Gastroesophageal sphincter (tissue), 3 donors: ENCODE measurements at regions not wholly inside any gene's neighbourhood (a gene's known extent, or its start where the extent isn't known, plus 50 kb on each side); places are given as distances from the start of the nearest gene placed in this dataset.

Experiments used
- POLR2AphosphoS5 ChIP-seq: sonication (generic); formaldehyde crosslinking; IDR thresholded peaks from one replicate; pipeline ENCODE4 v1.6.1; 2017; ENCODE audit warnings: antibody characterized with exemption
- TF ChIP-seq, protein P1 (sequence below), 4 experiments: fragments of 200-600 bp in 2 of 4; fragments of 450-650 bp in 2 of 4; sonication (generic) in 1 of 4; IDR thresholded peaks; one replicate each; pipeline ENCODE4 v1.5.1; 2017 to 2019; ENCODE audit warnings: antibody characterized with exemption in 4 of 4, mild to moderate bottlenecking in 2 of 4, moderate library complexity in 2 of 4

- TF ChIP-seq, protein P1, sequence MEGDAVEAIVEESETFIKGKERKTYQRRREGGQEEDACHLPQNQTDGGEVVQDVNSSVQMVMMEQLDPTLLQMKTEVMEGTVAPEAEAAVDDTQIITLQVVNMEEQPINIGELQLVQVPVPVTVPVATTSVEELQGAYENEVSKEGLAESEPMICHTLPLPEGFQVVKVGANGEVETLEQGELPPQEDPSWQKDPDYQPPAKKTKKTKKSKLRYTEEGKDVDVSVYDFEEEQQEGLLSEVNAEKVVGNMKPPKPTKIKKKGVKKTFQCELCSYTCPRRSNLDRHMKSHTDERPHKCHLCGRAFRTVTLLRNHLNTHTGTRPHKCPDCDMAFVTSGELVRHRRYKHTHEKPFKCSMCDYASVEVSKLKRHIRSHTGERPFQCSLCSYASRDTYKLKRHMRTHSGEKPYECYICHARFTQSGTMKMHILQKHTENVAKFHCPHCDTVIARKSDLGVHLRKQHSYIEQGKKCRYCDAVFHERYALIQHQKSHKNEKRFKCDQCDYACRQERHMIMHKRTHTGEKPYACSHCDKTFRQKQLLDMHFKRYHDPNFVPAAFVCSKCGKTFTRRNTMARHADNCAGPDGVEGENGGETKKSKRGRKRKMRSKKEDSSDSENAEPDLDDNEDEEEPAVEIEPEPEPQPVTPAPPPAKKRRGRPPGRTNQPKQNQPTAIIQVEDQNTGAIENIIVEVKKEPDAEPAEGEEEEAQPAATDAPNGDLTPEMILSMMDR (IDR thresholded peaks at IDR 0.05) = no peak
- TF ChIP-seq POLR2AphosphoS5 = no peak
These were observed 246.1 kb upstream of the RASGRP1 start for GRCh38 chr15:38810686-38811085.
